Prostate gland (tissue), 2 donors: ENCODE measurements at regions not wholly inside any gene's neighbourhood (a gene's known extent, or its start where the extent isn't known, plus 50 kb on each side); places are given as distances from the start of the nearest gene placed in this dataset.

ENCODE experiments used
- CTCF ChIP-seq, 4 experiments: fragments of 200-600 bp in 2 of 4; fragments of 450-650 bp in 2 of 4; sonication (generic) in 2 of 4; IDR thresholded peaks; 1 replicate in 3 of 4; 2 replicates in 1 of 4; pipeline ENCODE4 v1.5.1; 2016 to 2019; ENCODE audit warnings: antibody characterized with exemption in 4 of 4, mild to moderate bottlenecking in 2 of 4, moderate library complexity in 2 of 4
- POLR2AphosphoS5 ChIP-seq: sonication (generic); formaldehyde crosslinking; IDR thresholded peaks from one replicate; pipeline ENCODE4 v1.6.1; 2017; ENCODE audit warnings: antibody characterized with exemption

- TF ChIP-seq CTCF (IDR thresholded peaks at IDR 0.05) (no peak), POLR2AphosphoS5 (no peak)
Observed at GRCh38 chr2:83143946-83144345, 1315.1 kb downstream of the SUCLG1 start.
